HepG2 (cell line): ENCODE measurements at regions not wholly inside any gene's neighbourhood (a gene's known extent, or its start where the extent isn't known, plus 50 kb on each side); places are given as distances from the start of the nearest gene placed in this dataset.

ENCODE experiments used
- ATAC-seq: fragments of 200-7000 bp; cut with Tn5 transposase; 3 replicates; pipeline ENCODE4 v1.9.1; 2020; ENCODE audit warnings: mild to moderate bottlenecking, moderate library complexity
- BruUV-seq: library from RNA; stranded (reverse); fragments of 400-500 nt; replicated peaks from 2 replicates; lab custom pipeline; 2021; lab: Mats Ljungman, UMichigan
- CTCF ChIA-PET: fragments of 300-600 bp; formaldehyde crosslinking; extraction: SDS; loops from one replicate; lab custom pipeline; 2021; ENCODE audit warnings: low total read pairs, inconsistent platforms, low intra/inter-chr PET ratio; lab: Yijun Ruan, JAX
- POLR2A ChIA-PET: fragments of 350-600 bp; sonication (Branson Sonifier 250); formaldehyde crosslinking; loops from one replicate; lab custom pipeline; 2020; ENCODE audit warnings: antibody characterized with exemption, inconsistent platforms; lab: Yijun Ruan, JAX
- DNase-seq: peaks from one replicate; pipeline ENCODE4 v3.0.0-alpha.2; 2015; ENCODE audit warnings: low spot score
- FAIRE-seq: peaks from 3 replicates; lab custom pipeline; 2011; peaks lifted over from hg19 to GRCh38; lab: Jason Lieb, UNC
- H2AFZ ChIP-seq: one replicate; pipeline ENCODE4 v1.6.1; 2011; ENCODE audit warnings: low read length, inconsistent platforms
- H3K27ac ChIP-seq: fragments of 300-600 bp; 3 replicates; pipeline ENCODE4 v1.8.0; 2011; ENCODE audit warnings: mixed run types, mild to moderate bottlenecking, mixed read lengths, low read length, inconsistent platforms; ENCODE audit not compliant: insufficient read depth; ENCODE audit errors: extremely low read length
- H3K27me3 ChIP-seq, 2 experiments: fragments of 200-600 bp in 1 of 2; 2 replicates in 1 of 2; 3 replicates in 1 of 2; pipeline versions ENCODE4 v1.6.0 to v1.8.0; 2011; ENCODE audit warnings: low read length in 2 of 2, mild to moderate bottlenecking in 2 of 2, moderate library complexity in 2 of 2, inconsistent platforms in 1 of 2; ENCODE audit not compliant: insufficient read depth in 2 of 2, control insufficient read depth in 1 of 2
- H3K36me3 ChIP-seq, 2 experiments: fragments of 200-600 bp in 1 of 2; replicated peaks in 1 of 2; 2 replicates in 1 of 2; 3 replicates in 1 of 2; pipeline versions ENCODE4 v1.5.1 to v1.8.0; 2011; ENCODE audit warnings: low read length in 2 of 2, inconsistent platforms in 1 of 2; ENCODE audit not compliant: insufficient read depth in 2 of 2, control insufficient read depth in 1 of 2
- H3K4me1 ChIP-seq: 2 replicates; pipeline ENCODE4 v1.5.1; 2012; ENCODE audit warnings: low read length, inconsistent platforms; ENCODE audit not compliant: insufficient read depth
- H3K4me2 ChIP-seq: 2 replicates; pipeline ENCODE4 v1.6.0; 2011; ENCODE audit warnings: low read depth, low read length, inconsistent platforms
- H3K4me3 ChIP-seq, 3 experiments: fragments of 200-600 bp in 1 of 3; sonication (generic), shearing (Covaris generic) in 1 of 3; replicated peaks in 1 of 3; 2 replicates each; pipeline ENCODE4 v1.5.1; 2011 to 2016; ENCODE audit warnings: low read length in 3 of 3, inconsistent platforms in 2 of 3, low read depth in 2 of 3, mild to moderate bottlenecking in 2 of 3, control low read depth in 1 of 3, mixed read lengths in 1 of 3; ENCODE audit not compliant: insufficient read depth in 1 of 3
- H3K79me2 ChIP-seq: one replicate; pipeline ENCODE4 v1.6.1; 2011; ENCODE audit warnings: low read length, inconsistent platforms; ENCODE audit not compliant: insufficient read depth
- H3K9ac ChIP-seq: 2 replicates; pipeline ENCODE4 v1.6.0; 2011; ENCODE audit warnings: mild to moderate bottlenecking, low read depth, low read length, inconsistent platforms; ENCODE audit not compliant: insufficient read depth
- H3K9me3 ChIP-seq: 2 replicates; pipeline ENCODE4 v1.5.1; 2012; ENCODE audit warnings: mild to moderate bottlenecking, low read length
- H4K20me1 ChIP-seq: 2 replicates; pipeline ENCODE4 v1.6.0; 2011; ENCODE audit warnings: inconsistent platforms, mild to moderate bottlenecking, low read length, moderate library complexity; ENCODE audit not compliant: insufficient read depth
- ATRX ChIP-seq: sonication (generic); formaldehyde crosslinking; IDR thresholded peaks from 2 replicates; pipeline ENCODE4 v1.4.0; 2020; ENCODE audit warnings: missing genetic modification reagents, borderline replicate concordance
- CBX5 ChIP-seq: sonication (generic); formaldehyde crosslinking; IDR thresholded peaks from 2 replicates; pipeline ENCODE4 v1.4.0; 2020; ENCODE audit warnings: missing genetic modification reagents, borderline replicate concordance
- MAFK ChIP-seq, 2 experiments: IDR thresholded peaks in 1 of 2; conservative IDR thresholded peaks in 1 of 2; 2 replicates each; pipeline ENCODE4 v1.6.1; 2011; ENCODE audit warnings: improper control_type of control experiment in 2 of 2, low read length in 2 of 2
- MBD4 ChIP-seq: IDR thresholded peaks from 2 replicates; pipeline ENCODE4 v1.6.1; 2012; ENCODE audit warnings: low read length, inconsistent platforms, borderline replicate concordance
- PRDM10 ChIP-seq: sonication (generic); formaldehyde crosslinking; IDR thresholded peaks from 2 replicates; pipeline ENCODE4 v1.4.0; 2020; ENCODE audit warnings: low read depth, missing genetic modification reagents
- TAF1 ChIP-seq: sonication (generic); formaldehyde crosslinking; IDR thresholded peaks from 2 replicates; pipeline ENCODE4 v1.4.0; 2020; ENCODE audit warnings: missing genetic modification reagents
- TBX2 ChIP-seq: sonication (generic); formaldehyde crosslinking; IDR thresholded peaks from 2 replicates; pipeline ENCODE4 v1.5.0; 2020; ENCODE audit warnings: missing genetic modification reagents, mild to moderate bottlenecking, borderline replicate concordance
- ZBTB7B ChIP-seq: sonication (generic); formaldehyde crosslinking; IDR thresholded peaks from 2 replicates; pipeline ENCODE4 v1.4.0; 2020; ENCODE audit warnings: missing genetic modification reagents
- ZFAT ChIP-seq: sonication (generic); formaldehyde crosslinking; conservative IDR thresholded peaks from 2 replicates; pipeline ENCODE4 v1.8.1; 2023; ENCODE audit warnings: missing genetic modification reagents, inconsistent platforms
- ZNF335 ChIP-seq: sonication (generic); formaldehyde crosslinking; IDR thresholded peaks from 2 replicates; pipeline ENCODE4 v1.4.0; 2020; ENCODE audit warnings: missing genetic modification reagents
- ZNF746 ChIP-seq: sonication (generic); formaldehyde crosslinking; IDR thresholded peaks from 2 replicates; pipeline ENCODE4 v1.8.0; 2022; ENCODE audit warnings: mild to moderate bottlenecking, missing genetic modification reagents
- WGBS: methylation state at CpG from one replicate; pipeline ENCODE4 v1.1.6; 2017; ENCODE audit warnings: low lambda C conversion rate; 5-methylcytosine and 5-hydroxymethylcytosine counted together
- in situ Hi-C: cut with HindIII; loops from 2 replicates; pipeline ENCODE4 v1.10.0; 2017; ENCODE audit warnings: low pct_unique_long_range_greater_than_20kb; ENCODE audit not compliant: extremely low pct_ligation_motif_present
- intact Hi-C: fragments of 100-400 bp; cut with micrococcal nuclease; formaldehyde crosslinking; loops from one replicate; pipeline ENCODE4 v1.10.0; 2022; ENCODE audit not compliant: unreplicated experiment

DNA sequence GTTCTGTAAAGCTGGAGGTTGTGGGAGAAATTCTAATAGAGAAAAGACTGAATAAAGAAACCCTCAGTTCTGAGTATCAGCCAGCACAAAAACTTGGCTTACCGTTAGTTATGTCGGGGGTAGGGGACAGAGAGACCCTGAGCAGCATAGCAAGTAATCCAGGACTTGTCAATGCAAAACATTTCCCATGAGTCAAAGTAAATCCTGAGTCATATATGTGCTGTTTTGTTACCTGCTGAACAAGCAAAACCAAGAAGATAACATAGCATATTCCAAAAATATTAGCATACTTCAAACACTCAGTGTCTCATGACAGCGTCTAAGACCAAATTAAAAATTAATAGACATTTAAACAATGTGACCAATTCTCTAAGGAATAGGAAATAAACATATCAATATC is 75.1 kb upstream of the LUZP2 start:
- Histone ChIP-seq H3K4me1 (no peaks in the 10 kb centered on the region), H3K4me3 (no peak overlapping the region), H3K9me3 (no peaks in the 10 kb centered on the region), H3K36me3 (no peaks in the 10 kb centered on the region), H4K20me1 (no peaks in the 10 kb centered on the region), H2AFZ (no peak overlapping the region), H3K4me2 (no peak overlapping the region), H3K9ac (no peak overlapping the region), H3K79me2 (no peaks in the 10 kb centered on the region), H3K27me3 (no peaks in the 10 kb centered on the region), H3K27ac (no peak overlapping the region)
- POLR2A ChIA-PET: no interaction called here
- CTCF ChIA-PET: no interaction called here
- BruUV-seq: no TSS peak
- ATAC-seq (no peak), DNase-seq (no peak), FAIRE-seq (no peak)
- in situ Hi-C loops: no loop called here
- under 1% methylated on average over 3 of the region's 3 CpGs for WGBS
- no peak for TF ChIP-seq ATRX
- TF ChIP-seq MAFK (conservative IDR thresholded peaks at IDR 0.05 in 1 of 2, IDR thresholded peaks at IDR 0.05 in 1 of 2; ENCODE audit: low read length in 2 of 2): 0 out of 4 replicates have a peak, but pooled peaks of 1 of the 2 experiments have one; percentile 4
- intact Hi-C loops: no loop called here

GRCh38 chr11:24422376-24422775 is 74.5 kb upstream of the LUZP2 start:
- intact Hi-C loops: no loop called here
- ATAC-seq: no peak
- no TSS peak for BruUV-seq
- in situ Hi-C loops: no loop called here
- CTCF ChIA-PET: no interaction called here
- POLR2A ChIA-PET: no interaction called here
- WGBS: 0% methylated on average over 1 of the region's 1 CpG
- H3K4me1 ChIP-seq: no peaks in the 10 kb centered on the region
- TF ChIP-seq CBX5 (CRISPR knock-in tag) (no peak), ZNF335 (no peak), PRDM10 (CRISPR knock-in tag) (no peak), ZBTB7B (no peak), ZFAT (no peak), MBD4 (no peak), TAF1 (CRISPR knock-in tag) (no peak), ZNF746 (CRISPR knock-in tag) (no peak), TBX2 (CRISPR knock-in tag) (no peak)
- TF ChIP-seq, all 625 proteins: peak for 0
- Histone ChIP-seq H3K4me3 (no peak overlapping the region), H2AFZ (no peak overlapping the region), H3K27me3 (no peaks in the 10 kb centered on the region), H4K20me1 (no peaks in the 10 kb centered on the region), H3K27ac (no peak overlapping the region), H3K4me2 (no peak overlapping the region), H3K9ac (no peak overlapping the region), H3K9me3 (no peaks in the 10 kb centered on the region), H3K79me2 (no peaks in the 10 kb centered on the region), H3K36me3 (no peaks in the 10 kb centered on the region)
- DNase-seq: no peak
- no peak for FAIRE-seq
